GM13977 (cell line): ENCODE measurements at regions not wholly inside any gene's neighbourhood (a gene's known extent, or its start where the extent isn't known, plus 50 kb on each side); places are given as distances from the start of the nearest gene placed in this dataset.

Source experiments
- DNase-seq: peaks from one replicate; pipeline ENCODE4 v3.0.0; 2012; ENCODE audit warnings: low spot score
- in situ Hi-C: fragments of 300-500 bp; cut with MboI; formaldehyde crosslinking; loops from one replicate; pipeline ENCODE4 v1.12.0; 2022; ENCODE audit warnings: low sequenced_read_pairs, low pct_unique_long_range_greater_than_20kb, mixed read lengths, inconsistent platforms; ENCODE audit not compliant: unreplicated experiment
- TF ChIP-seq, protein P1 (sequence below): IDR thresholded peaks from 2 replicates; pipeline ENCODE4 v1.5.1; 2012; ENCODE audit warnings: mild to moderate bottlenecking, control low read depth; ENCODE audit not compliant: insufficient read depth; ENCODE audit errors: extremely low read depth, missing control alignments

GRCh38 chr14:95024380-95024779 is 132.9 kb downstream of the DICER1 start:
- TF ChIP-seq, protein P1, sequence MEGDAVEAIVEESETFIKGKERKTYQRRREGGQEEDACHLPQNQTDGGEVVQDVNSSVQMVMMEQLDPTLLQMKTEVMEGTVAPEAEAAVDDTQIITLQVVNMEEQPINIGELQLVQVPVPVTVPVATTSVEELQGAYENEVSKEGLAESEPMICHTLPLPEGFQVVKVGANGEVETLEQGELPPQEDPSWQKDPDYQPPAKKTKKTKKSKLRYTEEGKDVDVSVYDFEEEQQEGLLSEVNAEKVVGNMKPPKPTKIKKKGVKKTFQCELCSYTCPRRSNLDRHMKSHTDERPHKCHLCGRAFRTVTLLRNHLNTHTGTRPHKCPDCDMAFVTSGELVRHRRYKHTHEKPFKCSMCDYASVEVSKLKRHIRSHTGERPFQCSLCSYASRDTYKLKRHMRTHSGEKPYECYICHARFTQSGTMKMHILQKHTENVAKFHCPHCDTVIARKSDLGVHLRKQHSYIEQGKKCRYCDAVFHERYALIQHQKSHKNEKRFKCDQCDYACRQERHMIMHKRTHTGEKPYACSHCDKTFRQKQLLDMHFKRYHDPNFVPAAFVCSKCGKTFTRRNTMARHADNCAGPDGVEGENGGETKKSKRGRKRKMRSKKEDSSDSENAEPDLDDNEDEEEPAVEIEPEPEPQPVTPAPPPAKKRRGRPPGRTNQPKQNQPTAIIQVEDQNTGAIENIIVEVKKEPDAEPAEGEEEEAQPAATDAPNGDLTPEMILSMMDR, result no peak
- no peak for DNase-seq
- in situ Hi-C loops, result no loop called here

DNA sequence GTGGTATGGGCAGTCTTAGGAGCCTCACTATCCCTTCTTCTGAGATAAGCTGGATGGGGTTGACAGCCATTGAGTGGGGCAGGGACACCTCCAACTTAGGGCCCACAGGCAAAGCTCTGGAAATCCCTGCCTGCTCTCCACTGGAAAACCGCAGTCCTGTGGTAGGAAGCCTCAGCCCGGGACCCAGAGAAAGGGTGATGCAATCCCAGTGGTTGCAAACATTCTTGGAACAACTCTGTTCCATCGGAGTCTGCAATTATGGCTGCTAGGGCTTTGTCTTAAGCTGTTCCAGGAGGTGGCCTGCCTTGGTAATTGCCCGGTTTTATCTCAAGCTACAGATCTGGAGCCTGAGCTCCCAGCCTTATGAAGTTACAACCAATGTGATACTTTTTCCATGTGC is 133.4 kb downstream of the DICER1 start:
- no peak for DNase-seq
- in situ Hi-C loops, result no loop called here
- TF ChIP-seq, protein P1, result no peak

- TF ChIP-seq, protein P1, result no peak
- in situ Hi-C loops, result no loop called here
- DNase-seq, result no peak
Measured at GRCh38 chr14:95023115-95023514, 134.2 kb downstream of the DICER1 start.

- no peak for DNase-seq
- in situ Hi-C loops, result no loop called here
- TF ChIP-seq, protein P1, result no peak
Measured at GRCh38 chr14:95021588-95021987, 135.7 kb downstream of the DICER1 start.

- TF ChIP-seq, protein P1, result no peak
- in situ Hi-C loops, result no loop called here
- DNase-seq, result no peak
Measured at GRCh38 chr14:95018821-95019220, 138.5 kb downstream of the DICER1 start.

DNA sequence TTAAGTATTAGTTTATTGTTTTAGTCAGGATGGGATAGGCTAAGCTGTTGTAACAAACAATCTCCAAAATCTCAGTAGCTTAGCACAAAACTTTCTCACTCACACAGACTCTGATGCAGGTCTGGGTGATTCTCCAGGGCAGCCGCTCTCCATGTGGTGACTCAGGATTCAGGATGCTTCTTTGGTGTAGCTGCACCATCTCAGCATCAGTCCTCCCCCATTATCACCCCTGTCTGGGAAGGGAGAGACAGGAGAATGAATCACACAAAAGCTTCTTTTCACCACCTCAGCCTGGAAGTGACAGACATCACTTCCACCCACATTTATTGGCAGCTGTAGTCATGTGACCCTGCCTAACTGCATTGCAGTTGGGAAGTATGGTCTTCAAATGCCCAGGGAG is 142.3 kb downstream of the DICER1 start:
- TF ChIP-seq, protein P1, result no peak
- no peak for DNase-seq
- in situ Hi-C loops, result no loop called here

DNA sequence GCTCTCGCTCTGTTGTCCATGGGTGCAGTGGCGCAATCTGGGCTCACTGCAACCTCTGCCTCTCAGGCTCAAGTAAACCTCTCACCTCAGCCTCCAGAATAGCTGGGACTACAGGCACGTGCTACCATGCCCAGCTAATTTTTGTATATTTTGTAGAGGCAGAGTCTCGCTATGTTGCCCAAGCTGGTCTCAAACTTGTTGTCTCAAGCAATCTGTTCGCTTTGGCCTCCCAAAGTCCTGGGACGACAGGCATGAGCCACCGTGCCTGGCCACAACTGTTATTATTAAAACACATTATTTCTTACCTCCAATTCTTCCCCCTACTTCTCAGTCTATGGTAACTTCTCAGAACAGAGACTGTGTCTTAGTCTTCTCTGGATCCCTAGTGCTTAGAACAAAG is 143.3 kb downstream of the DICER1 start:
- DNase-seq, result no peak
- TF ChIP-seq, protein P1, result no peak
- in situ Hi-C loops, result no loop called here
